Peyer's patch (tissue), 4 donors: ENCODE measurements at regions not wholly inside any gene's neighbourhood (a gene's known extent, or its start where the extent isn't known, plus 50 kb on each side); places are given as distances from the start of the nearest gene placed in this dataset.
"Not testable (repeated sequence)": the region's sequence is repeated elsewhere in the genome, so short reads cannot be mapped to it uniquely, and the experiment has no call there.

Source experiments
- DNase-seq, 3 donors: peaks; one replicate each; pipeline ENCODE4 v3.0.0-alpha.2; 2017 to 2019
- H3K27ac ChIP-seq, 4 donors: fragments of 200-600 bp; sonication (generic); one replicate each; pipeline ENCODE4 v1.5.1; 2016 to 2019
- H3K27me3 ChIP-seq, 2 donors: fragments of 200-600 bp; sonication (generic); one replicate each; pipeline ENCODE4 v1.5.1; 2019
- H3K36me3 ChIP-seq, 3 donors: fragments of 200-600 bp; sonication (generic); one replicate each; pipeline ENCODE4 v1.5.1; 2016 to 2019
- H3K4me1 ChIP-seq, 4 donors: fragments of 200-600 bp; sonication (generic); one replicate each; pipeline ENCODE4 v1.5.1; 2016 to 2019
- H3K4me3 ChIP-seq, 4 donors: fragments of 200-600 bp; sonication (generic); 1 replicate in 3 of 4; 2 replicates in 1 of 4; pipeline ENCODE4 v1.5.1; 2016 to 2019; ENCODE audit warnings: mild to moderate bottlenecking in 1 of 4
- H3K9me3 ChIP-seq, 4 donors: fragments of 200-600 bp; sonication (generic); one replicate each; pipeline ENCODE4 v1.5.1; 2016 to 2019; ENCODE audit warnings: mild to moderate bottlenecking in 1 of 4
- CTCF ChIP-seq, 6 experiments: fragments of 450-650 bp in 4 of 6; fragments of 200-600 bp in 2 of 6; sonication (generic) in 1 of 6; IDR thresholded peaks; one replicate each; pipeline ENCODE4 v1.5.1; 2017 to 2019; ENCODE audit warnings: antibody characterized with exemption in 6 of 6, mild to moderate bottlenecking in 3 of 6, moderate library complexity in 1 of 6
- POLR2A ChIP-seq, 2 donors: fragments of 450-650 bp; IDR thresholded peaks; one replicate each; pipeline ENCODE4 v1.5.1; 2017; ENCODE audit warnings: antibody characterized with exemption in 2 of 2, mild to moderate bottlenecking in 2 of 2, moderate library complexity in 2 of 2

DNA sequence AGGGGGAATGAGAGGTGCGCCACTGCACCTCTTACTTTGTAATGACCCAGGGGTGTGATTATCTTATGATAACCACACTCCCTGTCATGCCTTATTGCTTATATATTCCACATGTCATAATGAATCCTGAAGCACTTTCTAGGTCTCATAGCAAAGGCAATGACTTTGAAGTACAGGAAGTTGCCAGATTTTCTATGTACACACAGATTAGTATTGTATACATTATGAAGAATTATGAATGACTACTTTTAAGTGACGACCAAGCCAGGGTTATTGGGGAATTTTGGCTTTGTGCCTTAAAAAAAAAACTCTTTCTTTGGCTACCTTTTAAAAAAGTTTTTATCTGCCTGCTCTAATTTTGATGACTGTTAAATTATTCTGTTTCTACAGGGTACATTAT lies 269.6 kb downstream of the MDFIC start:
- no peak for TF ChIP-seq POLR2A (IDR thresholded peaks at IDR 0.05)
- TF ChIP-seq CTCF (IDR thresholded peaks at IDR 0.05) = no peak
- Histone ChIP-seq H3K4me1 (no peaks in the 10 kb centered on the region), H3K9me3 (no peaks in the 10 kb centered on the region), H3K27me3 (no peaks in the 10 kb centered on the region), H3K36me3 (no peaks in the 10 kb centered on the region), H3K4me3 (no peak overlapping the region), H3K27ac (no peak overlapping the region)
- DNase-seq = no peak

- Histone ChIP-seq H3K27me3 (no peaks in the 10 kb centered on the region), H3K36me3 (no peaks in the 10 kb centered on the region), H3K4me3 (no peak overlapping the region), H3K27ac (no peak overlapping the region), H3K9me3 (no peaks in the 10 kb centered on the region), H3K4me1 (no peaks in the 10 kb centered on the region)
- TF ChIP-seq POLR2A (IDR thresholded peaks at IDR 0.05) (no peak), CTCF (IDR thresholded peaks at IDR 0.05) (no peak)
- DNase-seq = no peak
Measured at GRCh38 chr7:115183431-115184057, 261.6 kb downstream of the MDFIC start.

DNA sequence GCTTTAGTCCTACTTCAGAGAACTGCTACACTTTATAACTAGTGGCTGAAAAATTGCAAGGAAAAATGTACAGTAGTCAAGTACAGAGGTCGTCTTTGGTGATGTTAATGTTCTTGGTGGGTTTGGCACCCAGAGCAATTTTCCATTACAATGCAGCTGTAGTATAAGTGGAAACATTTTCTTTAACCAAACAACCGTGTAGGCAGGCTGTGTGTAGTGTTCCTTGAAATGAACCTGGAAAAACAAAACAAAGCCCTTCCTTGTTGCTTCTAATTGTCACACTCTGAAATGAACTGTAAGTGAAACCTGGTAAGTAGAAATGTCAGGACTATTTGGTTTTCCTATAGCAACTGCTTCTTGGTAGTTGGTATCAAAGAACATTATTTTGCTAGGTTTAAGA lies 256.9 kb downstream of the MDFIC start:
- DNase-seq = no peak
- H3K27me3 ChIP-seq = no peaks in the 10 kb centered on the region
- H3K27ac ChIP-seq = no peak overlapping the region
- H3K4me1 ChIP-seq = no peaks in the 10 kb centered on the region
- no peaks in the 10 kb centered on the region for H3K9me3 ChIP-seq
- no peaks in the 10 kb centered on the region for H3K36me3 ChIP-seq
- TF ChIP-seq CTCF (IDR thresholded peaks at IDR 0.05) = no peak
- no peak for TF ChIP-seq POLR2A (IDR thresholded peaks at IDR 0.05)
- no peak overlapping the region for H3K4me3 ChIP-seq

DNA sequence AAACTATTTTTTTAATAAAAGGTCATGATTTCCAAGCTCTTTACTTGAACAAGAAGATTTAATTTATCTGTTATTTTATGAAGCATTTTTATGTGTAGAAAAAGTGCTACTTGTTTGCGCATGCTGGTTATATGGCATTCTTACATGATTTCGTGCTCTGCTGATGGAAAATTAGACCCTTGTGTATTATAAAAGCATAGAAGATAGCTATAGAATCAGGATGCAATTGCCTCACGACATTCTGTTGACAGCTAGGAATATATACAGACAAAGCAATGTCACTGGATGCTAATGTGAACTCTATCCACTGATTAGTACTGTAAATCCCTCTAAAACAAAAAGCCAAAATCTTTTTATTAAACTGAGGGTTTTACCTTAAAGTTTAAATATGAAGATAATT lies 255.9 kb downstream of the MDFIC start:
- H3K4me3 ChIP-seq = no peak overlapping the region
- H3K27me3 ChIP-seq = no peaks in the 10 kb centered on the region
- DNase-seq = no peak
- TF ChIP-seq POLR2A (IDR thresholded peaks at IDR 0.05) (no peak), CTCF (IDR thresholded peaks at IDR 0.05) (no peak)
- no peaks in the 10 kb centered on the region for H3K4me1 ChIP-seq
- H3K9me3 ChIP-seq = no peaks in the 10 kb centered on the region
- no peaks in the 10 kb centered on the region for H3K36me3 ChIP-seq
- no peak overlapping the region for H3K27ac ChIP-seq

- no peaks in the 10 kb centered on the region for H3K9me3 ChIP-seq
- H3K4me3 ChIP-seq = no peak overlapping the region
- TF ChIP-seq CTCF (IDR thresholded peaks at IDR 0.05) (no peak), POLR2A (IDR thresholded peaks at IDR 0.05) (no peak)
- DNase-seq = no peak
- H3K36me3 ChIP-seq = no peaks in the 10 kb centered on the region
- H3K27ac ChIP-seq = no peak overlapping the region
- H3K4me1 ChIP-seq = no peaks in the 10 kb centered on the region
- H3K27me3 ChIP-seq = no peaks in the 10 kb centered on the region
Measured at GRCh38 chr7:115177103-115177502, 255.2 kb downstream of the MDFIC start.

- not testable (repeated sequence) for H3K27ac ChIP-seq, H3K36me3 ChIP-seq, H3K9me3 ChIP-seq, H3K4me3 ChIP-seq, H3K27me3 ChIP-seq, H3K4me1 ChIP-seq, DNase-seq
Measured at GRCh38 chr7:115172397-115172796, 250.5 kb downstream of the MDFIC start.
